GM21381 (cell line): ENCODE measurements at regions not wholly inside any gene's neighbourhood (a gene's known extent, or its start where the extent isn't known, plus 50 kb on each side); places are given as distances from the start of the nearest gene placed in this dataset.
A peak's percentile ranks its signal among the peaks of the same experiment; 100 is the strongest.

Experiments used
- ATAC-seq: cut with Tn5 transposase; IDR thresholded peaks from one replicate; pipeline ENCODE4 v1.9.1; 2021; ENCODE audit warnings: mild to moderate bottlenecking, moderate library complexity; ENCODE audit not compliant: unreplicated experiment

DNA sequence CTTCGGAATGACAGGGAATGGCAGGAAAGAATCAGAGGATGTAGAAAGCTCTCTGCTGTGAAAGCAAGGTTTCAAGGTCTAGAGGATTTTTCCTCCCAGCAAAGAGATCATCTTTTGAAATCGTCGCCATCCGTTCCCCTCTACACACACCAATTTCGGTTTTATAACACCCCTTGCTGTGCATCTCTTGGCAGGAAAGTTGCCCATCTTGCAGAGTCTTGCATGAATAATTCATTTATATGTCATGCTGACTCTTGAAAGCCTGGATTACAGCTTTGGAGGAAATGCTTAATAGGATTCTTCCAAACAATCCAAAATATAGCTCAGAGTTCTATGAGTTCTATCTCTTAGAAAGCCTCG, 262.7 kb downstream of the CHL1 start:
- no peak for ATAC-seq

DNA sequence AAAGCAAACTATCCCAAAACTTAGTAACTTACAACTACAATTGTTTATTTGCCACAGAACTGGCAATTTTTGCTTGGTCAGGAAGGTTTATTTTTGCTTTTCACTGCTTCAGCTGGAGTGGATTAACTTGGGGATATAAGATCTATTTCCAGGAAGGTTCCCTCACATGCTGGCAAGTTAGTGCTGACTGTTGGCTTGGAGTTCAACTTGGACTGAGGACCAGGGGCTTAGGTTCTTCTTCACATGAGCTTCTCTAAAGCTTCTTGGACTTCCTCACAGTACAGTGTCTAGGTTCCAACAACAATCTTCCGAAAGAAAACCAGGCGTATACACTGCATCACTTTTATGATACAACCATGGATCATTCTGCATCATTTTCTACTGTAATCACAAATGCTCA, 264.4 kb downstream of the CHL1 start:
- ATAC-seq = no peak

DNA sequence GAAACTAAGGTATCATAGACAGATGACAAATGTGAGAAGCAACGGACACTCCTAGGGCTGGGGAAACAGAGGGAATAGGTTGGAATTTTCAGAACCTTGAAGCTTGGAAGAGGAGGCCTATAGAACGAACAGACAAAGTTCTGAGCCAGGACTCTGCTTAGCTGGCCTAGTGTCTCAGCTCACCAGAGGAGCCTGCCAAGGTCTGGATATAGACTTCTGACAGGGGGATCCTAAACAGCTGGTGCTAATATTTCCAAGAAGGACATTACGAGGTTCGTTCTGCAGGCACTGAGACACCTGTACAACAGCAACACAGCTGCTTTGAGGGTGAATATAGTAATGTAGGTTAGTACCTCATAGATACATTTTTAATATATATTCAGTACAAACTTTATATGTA, 266.3 kb downstream of the CHL1 start:
- ATAC-seq = no peak

DNA sequence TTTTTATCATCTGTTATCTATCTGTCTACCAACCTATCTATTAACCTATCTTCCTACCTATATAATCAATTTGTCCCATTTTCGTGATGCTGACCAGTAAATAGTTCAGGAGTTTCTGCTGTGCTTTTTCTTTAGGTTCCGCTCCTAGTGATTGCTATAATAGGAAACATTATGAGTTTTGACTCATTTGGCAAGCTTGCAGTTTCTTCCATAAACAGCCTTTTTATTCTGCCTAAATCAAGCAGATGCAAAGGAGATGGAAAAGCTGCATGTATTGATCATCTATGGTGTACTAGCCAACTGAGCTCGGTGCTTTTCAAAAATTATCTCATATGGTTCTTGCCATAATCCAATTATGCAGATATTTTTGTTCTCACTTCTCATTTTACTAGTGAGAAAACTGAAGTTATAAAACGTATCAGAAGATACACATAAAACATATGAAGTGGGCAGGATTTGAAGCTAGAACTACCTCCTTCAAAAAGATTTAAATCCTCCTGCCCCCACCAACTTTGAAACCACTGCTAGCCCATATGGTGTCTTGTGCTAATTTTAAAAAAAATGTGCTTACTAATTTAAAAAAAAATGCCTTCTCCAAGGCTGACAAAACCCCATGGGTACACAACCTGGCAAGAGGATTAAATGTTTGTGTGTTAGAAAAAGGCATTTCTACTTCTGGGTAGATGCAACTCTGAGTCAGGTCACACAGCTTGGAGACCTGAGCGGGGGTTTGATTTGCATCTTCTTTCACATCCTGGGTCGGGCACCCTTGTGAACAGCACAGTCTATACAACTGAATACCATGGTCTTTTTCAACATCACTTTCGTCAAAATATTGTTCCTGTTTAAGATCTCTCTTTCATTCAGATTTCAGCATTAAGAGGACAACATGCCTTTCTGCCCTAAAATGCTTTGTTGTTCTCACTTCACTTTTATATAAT, 267.0 kb downstream of the CHL1 start:
- peak; percentile 98 for ATAC-seq

DNA sequence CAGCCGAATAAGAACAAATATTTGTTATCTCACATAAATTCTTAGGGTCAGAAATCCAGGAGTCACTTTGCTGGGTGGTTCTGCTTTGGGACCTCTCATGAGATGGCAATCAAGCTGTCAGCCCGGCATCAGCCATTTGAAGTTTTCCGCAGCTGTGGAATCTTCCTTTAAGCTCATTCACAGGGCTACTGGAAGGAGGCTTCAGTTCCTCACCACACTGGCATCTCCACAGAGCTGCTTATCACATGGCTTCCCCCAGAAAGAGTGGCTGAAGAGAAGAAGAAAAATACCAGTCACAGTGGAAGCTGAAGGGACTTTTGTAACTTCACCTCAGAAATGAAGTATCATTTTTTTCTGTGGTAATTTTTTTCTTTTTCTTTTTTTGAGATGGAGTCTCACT, 267.7 kb downstream of the CHL1 start:
- ATAC-seq = no peak

DNA sequence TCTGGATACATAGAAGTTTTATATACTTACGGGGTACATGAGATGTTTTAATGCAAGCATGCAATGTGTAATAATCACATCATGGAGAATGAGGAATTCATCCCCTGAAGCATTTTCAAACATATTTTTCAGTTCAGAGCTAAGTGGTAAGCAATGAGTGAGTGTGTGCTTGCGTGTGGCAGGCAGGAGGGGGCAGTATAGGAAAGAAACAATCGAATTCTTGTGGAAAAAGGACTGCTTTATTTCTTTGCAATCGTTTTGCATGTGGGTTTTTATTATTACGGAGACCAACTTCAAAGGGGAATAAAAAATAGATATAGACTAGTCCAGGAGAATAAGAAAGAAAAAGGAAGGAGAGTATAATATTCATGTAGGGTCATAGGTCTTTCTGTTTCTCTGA, 271.6 kb downstream of the CHL1 start:
- no peak for ATAC-seq

DNA sequence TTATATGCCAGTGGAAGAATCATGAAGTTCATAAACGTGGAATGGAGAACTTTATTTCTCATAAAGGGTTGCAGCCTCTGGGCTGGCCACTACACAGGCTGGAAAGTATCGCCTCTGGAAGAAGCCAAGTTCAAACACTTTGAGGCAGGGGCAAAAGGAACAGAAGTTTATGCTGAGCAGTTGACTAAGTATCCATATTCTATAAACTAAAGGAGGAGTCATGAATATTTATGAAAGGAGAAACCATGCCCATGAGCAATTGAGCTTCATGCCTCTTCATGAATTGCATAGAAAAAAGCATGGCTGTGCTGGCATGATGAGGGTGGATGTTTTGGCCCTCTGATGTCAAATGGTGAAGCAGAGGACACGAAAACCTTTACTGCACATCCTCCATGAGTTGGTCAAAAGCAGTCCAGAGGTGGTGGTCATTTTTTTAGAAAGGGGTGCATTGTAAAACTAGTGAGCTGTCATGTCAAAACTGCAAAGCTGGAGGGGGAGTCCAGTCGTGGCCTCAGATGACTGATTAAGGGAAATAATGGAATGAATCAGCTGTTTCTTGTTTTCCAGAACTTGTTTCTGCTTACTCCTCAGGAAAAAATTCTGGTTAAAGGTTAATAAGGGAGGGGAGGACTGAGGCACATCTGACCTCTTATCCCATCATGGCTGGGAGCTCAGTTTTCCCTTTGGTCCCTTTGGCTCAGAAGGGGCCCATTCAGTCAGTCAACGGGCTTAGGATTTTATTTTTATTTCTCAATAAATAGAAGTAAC, 276.7 kb downstream of the CHL1 start:
- no peak for ATAC-seq

DNA sequence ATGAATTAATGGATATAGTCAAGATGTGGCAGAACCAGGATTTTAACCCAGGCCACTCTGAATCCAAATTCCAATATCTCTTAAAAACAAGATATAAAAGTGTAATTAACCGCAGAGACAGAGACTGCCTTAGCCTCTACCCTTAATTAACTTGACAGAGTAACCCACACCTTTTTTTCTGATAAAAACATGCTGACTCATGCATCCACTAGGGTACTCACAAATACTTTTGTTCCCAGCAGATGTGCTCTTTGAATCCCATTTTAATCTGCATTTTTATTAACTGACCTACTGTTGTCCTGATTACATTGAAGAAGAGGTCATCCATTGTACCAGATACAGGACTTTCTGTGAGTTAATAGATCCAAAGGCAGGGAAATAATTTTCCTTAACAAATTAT, 278.3 kb downstream of the CHL1 start:
- ATAC-seq = no peak

DNA sequence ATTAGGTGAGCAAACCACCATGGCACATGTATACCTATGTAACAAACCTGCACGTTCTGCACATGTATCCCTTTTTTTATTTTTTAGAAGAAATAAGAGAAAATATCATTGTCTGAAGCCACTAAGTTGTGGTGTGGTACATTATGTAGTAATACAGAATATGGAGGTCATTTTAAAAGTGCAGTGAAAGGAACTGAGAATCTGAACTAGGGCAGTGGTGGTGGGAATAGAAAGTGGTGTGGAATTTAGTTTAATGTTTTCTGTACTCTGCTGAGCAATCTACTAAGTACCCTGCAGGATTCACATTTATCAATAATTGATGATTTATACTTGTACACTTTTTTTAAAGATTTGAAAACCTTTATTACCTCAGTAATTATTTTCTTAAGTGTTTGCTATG, 283.5 kb downstream of the CHL1 start:
- no peak for ATAC-seq

DNA sequence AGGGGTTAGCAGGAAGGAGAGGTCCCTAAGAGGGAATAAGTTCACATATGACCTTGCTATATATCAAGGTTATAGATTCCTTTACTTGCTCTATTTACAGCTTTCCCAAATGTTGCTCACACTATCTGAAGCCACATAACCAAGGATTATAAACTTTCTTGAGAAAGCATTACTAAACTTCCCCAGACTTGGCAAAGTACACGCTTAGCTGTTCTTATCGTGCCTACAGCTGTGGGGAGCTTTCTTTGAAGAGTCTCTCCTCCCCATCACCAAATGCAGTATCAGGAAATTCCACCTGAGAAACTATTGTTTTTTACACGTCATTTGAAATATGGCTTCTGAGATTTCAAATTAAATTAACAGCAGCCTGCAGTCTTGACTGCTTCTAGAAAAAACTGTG, 284.5 kb downstream of the CHL1 start:
- no peak for ATAC-seq

DNA sequence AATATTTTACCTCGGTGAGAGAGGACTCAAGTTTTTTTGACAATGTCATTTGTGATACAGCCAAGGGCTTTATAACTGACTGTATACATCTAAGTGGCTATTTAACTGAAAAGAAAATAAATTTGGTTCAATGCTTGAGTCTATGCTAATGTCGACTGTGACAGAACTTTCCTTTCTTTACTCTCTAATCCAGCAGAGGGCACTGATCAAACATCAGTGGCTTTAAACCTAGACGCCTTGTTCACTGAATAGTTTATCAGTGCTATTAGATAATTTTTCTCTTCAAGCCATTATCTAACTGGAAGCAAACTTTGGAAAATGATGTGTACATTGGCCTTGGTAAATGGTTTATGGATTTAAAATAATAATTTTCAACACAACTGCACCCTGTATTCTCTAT, 285.1 kb downstream of the CHL1 start:
- no peak for ATAC-seq

DNA sequence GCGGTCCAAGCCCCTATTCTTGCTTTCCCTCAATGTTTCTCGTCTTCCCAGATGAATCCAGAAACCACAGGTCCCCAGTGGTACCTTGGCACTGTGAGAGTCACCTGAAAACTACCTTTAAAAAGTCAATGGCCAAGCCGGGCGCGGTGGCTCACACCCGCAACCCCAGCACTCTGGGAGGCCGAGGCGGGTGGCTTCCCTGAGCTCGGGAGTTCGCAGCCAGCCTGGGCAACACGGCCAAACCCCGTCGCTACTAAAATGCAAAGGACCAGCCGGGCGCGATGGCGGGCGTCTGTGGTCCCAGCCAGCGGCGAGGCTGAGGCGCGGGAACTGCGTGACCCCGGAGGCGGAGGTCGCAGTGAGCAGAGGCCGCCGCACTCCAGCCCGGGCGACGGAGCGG, 285.9 kb downstream of the CHL1 start:
- no peak for ATAC-seq

DNA sequence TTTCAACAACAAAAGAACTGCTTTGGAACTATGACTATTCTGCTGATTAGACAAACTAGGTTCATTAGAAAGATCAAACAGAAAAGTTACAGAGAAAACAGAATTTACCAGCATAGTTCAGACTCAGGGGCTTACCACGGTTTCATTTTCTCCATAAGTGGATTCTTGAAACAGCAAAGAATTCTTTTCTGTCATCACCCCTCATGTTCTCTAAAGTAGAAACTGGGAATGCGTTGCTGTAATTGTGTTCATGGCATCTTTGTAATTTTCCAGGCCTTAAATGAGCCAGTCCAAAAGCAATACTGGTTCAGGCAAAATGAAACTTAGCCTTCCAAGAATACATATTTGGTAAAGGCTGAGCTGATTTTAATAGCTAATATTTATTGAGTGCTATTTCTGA, 287.8 kb downstream of the CHL1 start:
- no peak for ATAC-seq

DNA sequence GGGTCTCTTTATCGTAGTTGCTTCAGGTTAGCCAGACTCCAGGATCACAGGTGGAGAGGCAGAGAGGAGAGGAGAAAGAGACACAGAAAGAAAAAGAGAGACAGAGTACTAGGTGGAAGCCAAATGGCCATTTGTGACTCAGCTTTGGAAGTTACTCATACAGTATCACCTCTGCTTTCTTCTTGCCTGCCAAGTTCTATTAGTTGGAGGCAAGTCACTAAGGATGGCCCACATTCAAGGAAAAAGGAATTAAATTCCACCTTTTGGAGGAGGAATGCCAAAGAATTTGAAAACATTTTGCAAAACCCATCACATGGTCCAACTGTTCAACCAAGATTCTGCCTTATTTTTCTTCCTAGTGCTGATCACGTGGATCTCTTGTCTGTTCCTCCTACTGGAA, 291.1 kb downstream of the CHL1 start:
- ATAC-seq = no peak

DNA sequence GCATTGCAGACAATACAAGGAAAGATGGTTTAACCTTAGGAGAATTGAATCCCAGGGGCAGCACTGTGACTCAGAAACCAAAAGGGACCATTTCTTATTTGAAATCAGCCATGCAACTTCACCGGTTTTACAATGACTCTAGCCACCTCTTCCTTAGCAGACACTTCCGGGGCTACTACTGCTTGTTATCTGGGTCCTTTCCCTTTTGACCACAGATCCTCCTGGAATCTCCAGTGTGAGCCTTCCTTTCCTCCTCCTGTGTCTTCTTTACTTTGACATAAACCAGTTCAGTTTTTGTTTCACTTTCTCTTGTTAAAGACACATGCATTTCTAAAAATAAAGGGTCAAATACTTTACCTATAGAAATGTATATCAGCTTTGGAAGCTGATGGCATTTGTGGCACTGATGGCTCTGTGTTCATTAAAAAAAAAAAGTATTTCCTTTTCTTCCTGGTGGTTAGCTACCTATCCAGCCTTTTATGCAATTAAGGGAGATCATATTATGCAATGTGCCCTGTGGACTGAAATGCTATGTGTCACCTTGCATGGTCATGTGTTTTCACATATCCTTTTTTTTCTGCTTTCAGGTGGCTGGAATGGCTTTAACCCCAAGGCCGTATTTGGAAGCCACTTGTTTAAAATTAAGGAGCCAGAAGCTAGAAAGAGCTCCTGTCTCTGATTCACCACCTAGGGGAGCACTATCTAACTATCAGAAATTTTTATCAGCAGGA, 296.2 kb downstream of the CHL1 start:
- ATAC-seq = no peak

DNA sequence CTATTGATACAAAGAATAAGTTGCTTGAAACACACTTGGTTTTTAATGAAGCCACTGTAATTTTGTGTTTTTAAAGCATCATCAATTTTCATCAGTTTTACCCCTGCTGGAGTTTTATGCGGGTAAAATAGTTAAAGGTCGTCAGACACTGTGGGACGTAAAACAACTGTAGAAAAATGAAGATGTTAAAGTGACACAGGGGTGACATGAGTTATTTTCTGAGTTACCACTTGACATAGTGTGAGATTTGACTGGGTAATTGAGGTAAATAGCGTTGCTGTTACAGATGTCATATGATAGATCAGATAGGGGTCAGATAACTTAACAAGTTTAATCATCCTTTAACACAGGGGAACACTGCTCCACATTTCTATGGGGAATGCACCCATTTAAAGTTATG, 297.6 kb downstream of the CHL1 start:
- ATAC-seq = no peak

DNA sequence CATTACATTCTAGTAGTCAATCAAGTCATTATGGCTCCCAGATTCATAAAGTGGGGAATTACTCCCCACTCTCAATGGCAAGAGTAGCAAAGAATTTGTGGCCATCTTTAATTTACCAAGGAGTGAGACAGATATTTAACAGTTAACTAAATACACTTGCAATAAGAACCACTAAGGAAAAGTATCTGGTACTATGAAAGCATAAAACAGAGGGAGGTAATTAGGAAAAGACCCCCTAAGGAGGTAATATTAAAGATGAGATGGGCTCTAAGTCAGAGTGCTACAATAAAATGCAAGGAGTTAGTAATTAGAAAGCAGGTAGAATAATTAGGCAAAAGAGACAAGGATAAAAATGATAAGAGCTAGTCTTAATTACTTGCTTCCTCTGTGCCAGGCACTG, 301.9 kb downstream of the CHL1 start:
- ATAC-seq = no peak

DNA sequence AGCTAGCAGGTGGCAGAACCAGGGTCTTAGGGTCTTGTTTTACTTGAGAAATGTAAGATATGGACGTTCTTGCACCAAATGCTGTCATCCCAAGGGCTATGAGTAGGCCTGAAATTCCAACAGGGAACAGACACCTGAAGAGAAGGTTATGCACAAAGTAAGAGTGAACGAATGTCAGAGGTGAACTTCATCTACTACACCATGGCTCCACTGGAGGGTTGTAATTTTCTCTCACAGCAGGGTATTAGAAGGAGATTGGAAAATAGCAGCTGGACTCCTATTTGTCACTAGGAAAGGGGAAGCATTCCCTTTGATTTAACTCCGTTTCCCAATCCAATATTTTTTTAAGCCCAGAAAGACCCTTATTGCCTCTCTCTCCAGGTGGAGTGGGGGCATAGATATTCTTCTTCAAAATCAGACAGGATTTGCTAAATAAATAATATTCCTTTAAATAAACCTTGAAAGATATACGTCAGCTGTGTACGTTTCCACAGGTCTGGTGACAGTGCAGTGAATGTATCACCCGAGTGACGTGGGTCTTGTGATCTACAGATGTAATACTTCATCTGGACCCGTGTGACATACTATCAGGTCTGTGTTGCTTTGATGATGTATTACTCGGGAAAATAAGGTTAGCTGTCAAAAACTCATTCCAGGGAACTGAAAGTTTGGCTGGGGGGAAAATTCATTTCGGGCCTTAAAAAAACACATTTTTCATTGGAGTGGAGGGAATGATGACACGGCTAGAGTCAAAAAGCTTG, 302.6 kb downstream of the CHL1 start:
- ATAC-seq = no peak

DNA sequence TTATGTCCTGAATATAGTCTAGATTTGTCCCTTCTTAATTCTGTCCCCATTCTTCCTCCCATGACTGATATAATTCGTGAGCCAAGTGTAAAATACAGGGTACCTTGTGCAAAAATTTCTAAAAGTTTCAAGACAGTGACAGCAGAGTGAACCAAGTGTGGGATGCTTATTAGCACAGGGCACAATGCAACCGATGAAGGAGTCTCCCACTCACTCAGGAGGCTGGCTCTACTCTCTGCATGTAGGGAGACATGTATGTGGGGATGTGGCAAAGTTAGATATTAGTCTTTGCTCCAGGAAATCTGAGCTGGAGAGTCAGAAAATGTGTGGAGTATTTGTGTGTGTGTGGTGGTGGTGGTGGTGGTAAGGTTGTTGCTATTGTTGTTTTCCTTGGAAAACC, 305.9 kb downstream of the CHL1 start:
- no peak for ATAC-seq

DNA sequence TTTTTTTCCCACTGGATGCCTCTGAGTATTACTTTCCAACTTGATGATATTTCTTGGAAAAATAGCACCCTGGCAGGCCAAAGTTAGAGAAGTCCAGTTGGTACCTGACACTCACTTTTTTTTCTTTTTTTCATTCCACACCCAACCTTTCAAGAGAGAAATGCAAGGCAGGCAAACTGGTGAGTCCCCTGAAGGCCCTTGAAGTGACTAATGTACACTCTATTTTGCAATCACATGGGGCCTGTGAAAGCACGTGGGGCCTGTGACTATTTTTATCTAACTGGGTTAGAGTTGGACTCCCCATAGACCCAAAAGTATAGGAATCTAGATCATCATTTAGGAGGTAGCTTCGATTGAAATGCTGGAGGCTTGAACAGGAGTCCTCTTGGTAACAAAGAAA, 316.7 kb downstream of the CHL1 start:
- no peak for ATAC-seq

DNA sequence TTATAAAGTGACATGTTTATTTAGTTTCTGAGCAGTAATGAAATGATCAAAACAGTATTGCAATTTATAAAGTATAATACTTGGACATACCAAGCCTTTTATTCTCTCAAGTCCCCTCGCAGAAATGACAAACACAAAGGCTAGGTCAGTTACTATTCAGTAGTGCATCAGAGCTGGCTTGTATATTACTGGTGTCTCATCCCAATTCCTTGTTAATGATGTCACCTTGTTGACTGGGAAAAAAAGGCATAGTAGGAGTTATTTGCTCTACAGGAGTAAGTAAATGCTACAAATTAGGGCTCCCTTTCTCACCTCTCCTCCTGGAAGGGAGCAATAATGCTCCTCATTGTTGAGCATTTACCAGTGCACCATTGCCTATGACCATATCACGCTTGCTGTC, 317.6 kb downstream of the CHL1 start:
- ATAC-seq = no peak
